ENCODE measurements at regions not wholly inside any gene's neighbourhood (a gene's known extent, or its start where the extent isn't known, plus 50 kb on each side); places are given as distances from the start of the nearest gene placed in this dataset.

DNA sequence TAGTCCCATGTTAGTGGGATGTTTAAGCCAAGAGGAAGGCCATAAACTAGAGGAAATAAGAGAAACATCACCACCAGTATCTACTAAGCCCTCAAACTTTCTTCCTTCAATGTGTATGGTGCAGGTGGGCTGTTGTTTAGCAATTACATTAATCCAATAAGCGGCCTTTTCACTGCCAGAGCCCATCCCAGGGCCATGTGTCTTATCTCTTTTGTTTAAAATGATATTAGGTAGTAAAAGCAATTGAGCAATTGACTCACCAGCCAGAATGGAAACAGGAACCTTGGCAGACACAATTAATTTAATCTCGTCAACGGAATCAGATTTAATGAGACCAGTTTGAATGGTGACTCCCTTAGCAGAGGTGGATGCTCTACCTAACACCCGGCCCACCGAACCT is 1503.5 kb downstream of the UQCRFS1 start:
- TF ChIP-seq, protein P1, sequence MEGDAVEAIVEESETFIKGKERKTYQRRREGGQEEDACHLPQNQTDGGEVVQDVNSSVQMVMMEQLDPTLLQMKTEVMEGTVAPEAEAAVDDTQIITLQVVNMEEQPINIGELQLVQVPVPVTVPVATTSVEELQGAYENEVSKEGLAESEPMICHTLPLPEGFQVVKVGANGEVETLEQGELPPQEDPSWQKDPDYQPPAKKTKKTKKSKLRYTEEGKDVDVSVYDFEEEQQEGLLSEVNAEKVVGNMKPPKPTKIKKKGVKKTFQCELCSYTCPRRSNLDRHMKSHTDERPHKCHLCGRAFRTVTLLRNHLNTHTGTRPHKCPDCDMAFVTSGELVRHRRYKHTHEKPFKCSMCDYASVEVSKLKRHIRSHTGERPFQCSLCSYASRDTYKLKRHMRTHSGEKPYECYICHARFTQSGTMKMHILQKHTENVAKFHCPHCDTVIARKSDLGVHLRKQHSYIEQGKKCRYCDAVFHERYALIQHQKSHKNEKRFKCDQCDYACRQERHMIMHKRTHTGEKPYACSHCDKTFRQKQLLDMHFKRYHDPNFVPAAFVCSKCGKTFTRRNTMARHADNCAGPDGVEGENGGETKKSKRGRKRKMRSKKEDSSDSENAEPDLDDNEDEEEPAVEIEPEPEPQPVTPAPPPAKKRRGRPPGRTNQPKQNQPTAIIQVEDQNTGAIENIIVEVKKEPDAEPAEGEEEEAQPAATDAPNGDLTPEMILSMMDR (IDR thresholded peaks at IDR 0.05): no peak
- TF ChIP-seq EP300 (IDR thresholded peaks at IDR 0.05) (no peak), HDAC2 (IDR thresholded peaks at IDR 0.05) (no peak), KDM1A (IDR thresholded peaks at IDR 0.05; ENCODE audit: low read depth) (no peak), POLR2A (IDR thresholded peaks at IDR 0.05; ENCODE audit: low read length) (no peak), FOSL2 (IDR thresholded peaks at IDR 0.05) (no peak), FOSL2 (CRISPR knock-in tag; IDR thresholded peaks at IDR 0.05) (no peak), JUN (IDR thresholded peaks at IDR 0.05) (no peak), CHD2 (IDR thresholded peaks at IDR 0.05; ENCODE audit: low read length, partially characterized antibody) (no peak), MAZ (IDR thresholded peaks at IDR 0.05; ENCODE audit: borderline replicate concordance, low read depth, low read length) (no peak)
- TF ChIP-seq, protein P2, sequence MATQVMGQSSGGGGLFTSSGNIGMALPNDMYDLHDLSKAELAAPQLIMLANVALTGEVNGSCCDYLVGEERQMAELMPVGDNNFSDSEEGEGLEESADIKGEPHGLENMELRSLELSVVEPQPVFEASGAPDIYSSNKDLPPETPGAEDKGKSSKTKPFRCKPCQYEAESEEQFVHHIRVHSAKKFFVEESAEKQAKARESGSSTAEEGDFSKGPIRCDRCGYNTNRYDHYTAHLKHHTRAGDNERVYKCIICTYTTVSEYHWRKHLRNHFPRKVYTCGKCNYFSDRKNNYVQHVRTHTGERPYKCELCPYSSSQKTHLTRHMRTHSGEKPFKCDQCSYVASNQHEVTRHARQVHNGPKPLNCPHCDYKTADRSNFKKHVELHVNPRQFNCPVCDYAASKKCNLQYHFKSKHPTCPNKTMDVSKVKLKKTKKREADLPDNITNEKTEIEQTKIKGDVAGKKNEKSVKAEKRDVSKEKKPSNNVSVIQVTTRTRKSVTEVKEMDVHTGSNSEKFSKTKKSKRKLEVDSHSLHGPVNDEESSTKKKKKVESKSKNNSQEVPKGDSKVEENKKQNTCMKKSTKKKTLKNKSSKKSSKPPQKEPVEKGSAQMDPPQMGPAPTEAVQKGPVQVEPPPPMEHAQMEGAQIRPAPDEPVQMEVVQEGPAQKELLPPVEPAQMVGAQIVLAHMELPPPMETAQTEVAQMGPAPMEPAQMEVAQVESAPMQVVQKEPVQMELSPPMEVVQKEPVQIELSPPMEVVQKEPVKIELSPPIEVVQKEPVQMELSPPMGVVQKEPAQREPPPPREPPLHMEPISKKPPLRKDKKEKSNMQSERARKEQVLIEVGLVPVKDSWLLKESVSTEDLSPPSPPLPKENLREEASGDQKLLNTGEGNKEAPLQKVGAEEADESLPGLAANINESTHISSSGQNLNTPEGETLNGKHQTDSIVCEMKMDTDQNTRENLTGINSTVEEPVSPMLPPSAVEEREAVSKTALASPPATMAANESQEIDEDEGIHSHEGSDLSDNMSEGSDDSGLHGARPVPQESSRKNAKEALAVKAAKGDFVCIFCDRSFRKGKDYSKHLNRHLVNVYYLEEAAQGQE (IDR thresholded peaks at IDR 0.05): no peak
- TF ChIP-seq, protein P3, sequence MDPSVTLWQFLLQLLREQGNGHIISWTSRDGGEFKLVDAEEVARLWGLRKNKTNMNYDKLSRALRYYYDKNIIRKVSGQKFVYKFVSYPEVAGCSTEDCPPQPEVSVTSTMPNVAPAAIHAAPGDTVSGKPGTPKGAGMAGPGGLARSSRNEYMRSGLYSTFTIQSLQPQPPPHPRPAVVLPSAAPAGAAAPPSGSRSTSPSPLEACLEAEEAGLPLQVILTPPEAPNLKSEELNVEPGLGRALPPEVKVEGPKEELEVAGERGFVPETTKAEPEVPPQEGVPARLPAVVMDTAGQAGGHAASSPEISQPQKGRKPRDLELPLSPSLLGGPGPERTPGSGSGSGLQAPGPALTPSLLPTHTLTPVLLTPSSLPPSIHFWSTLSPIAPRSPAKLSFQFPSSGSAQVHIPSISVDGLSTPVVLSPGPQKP (IDR thresholded peaks at IDR 0.05; ENCODE audit: low read depth, low read length): no peak

Measured in A549 (cell line).